Stimulated activated CD4-positive, alpha-beta T cell treated with anti-CD3 and anti-CD28 coated beads, TNF-alpha, amount 100 ng/mL, for 48 hours (primary cell): ENCODE measurements at regions not wholly inside any gene's neighbourhood (a gene's known extent, or its start where the extent isn't known, plus 50 kb on each side); places are given as distances from the start of the nearest gene placed in this dataset.

ENCODE experiments used
- DNase-seq, 3 donors: peaks; one replicate each; pipeline ENCODE4 v3.0.0-alpha.2; 2020; ENCODE audit warnings: low read depth in 3 of 3

DNA sequence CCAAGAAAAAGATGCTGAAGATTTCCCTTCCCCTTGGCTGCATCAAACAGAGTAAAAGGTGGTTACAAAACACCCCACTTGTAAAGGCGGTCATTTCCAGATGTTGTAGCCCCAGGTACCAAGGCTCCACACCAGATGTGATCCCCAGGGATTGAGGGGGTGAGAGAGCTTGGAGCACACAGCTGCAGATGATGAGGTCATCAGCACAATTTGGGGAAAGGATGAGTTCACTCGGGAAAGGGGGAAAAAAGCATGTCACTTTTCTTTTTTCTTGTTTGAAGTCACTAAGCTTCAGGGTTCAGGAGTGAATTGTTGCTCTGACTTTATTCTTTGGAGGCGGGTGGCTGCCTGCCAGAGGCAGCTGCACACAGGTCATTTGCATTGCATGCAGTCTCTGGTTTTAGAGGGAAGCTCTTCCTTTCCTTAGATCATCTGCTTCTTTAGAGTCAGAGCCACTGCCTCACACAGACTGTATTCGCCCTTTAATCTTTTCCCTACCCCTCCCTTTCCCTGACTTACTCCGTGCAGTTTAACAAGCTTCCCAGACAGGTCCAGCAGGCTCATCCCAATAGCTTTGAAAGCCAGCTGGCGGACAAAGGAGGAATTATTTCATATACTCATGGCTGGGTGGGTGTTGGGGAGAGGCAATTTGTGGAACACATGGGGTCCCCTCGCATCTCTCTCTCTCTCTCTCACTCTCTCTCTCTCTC, 409.3 kb upstream of the SLC24A2 start:
- DNase-seq, result no peak

DNA sequence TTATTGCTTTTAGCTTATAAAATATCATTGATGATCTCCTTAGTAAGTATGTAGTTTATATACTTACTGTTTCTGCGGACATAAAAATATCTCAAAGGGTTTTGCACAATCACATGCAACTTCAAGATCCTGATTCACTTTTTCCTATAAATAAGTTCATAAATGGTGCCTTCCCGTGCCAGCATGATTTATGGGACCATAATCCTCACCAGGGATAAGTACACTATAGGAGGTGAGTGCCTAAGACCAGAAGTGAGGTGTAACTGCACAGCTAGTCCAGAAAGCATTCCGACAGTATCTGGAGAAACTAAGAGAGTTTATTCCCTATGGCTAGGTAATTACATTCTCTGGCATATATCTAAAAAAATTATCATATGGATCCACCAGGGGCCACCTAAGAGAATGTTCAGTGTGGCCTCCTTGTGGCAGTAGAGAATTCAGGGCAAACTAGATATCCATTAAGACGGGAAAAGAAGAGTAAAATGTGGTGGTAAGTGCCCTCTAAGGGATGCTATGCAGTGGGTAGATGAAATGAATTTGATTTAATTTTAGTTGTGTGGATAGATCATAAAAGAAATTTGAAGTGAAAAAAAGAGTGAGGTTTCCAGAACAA, 402.5 kb upstream of the SLC24A2 start:
- DNase-seq, result no peak

DNA sequence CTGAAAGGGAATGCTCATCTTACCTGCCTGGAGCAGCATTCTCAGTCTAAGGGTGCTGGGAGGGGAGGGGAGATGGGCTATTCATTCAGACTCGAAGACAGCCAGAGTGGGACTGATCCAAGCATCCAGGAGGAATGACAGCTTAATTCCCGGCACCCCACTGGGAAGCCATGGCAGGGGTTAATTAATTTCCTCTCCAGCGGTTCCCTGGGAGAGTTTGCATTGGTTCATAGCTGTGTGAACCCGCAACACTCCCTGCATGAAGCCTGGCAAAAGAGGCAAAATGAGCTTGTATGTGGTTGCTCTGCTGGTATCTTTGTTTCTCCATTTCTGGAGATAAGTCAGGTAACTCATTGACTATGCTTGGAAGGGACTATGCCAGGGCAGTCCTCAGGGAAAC, 401.0 kb upstream of the SLC24A2 start:
- DNase-seq, result no peak

DNA sequence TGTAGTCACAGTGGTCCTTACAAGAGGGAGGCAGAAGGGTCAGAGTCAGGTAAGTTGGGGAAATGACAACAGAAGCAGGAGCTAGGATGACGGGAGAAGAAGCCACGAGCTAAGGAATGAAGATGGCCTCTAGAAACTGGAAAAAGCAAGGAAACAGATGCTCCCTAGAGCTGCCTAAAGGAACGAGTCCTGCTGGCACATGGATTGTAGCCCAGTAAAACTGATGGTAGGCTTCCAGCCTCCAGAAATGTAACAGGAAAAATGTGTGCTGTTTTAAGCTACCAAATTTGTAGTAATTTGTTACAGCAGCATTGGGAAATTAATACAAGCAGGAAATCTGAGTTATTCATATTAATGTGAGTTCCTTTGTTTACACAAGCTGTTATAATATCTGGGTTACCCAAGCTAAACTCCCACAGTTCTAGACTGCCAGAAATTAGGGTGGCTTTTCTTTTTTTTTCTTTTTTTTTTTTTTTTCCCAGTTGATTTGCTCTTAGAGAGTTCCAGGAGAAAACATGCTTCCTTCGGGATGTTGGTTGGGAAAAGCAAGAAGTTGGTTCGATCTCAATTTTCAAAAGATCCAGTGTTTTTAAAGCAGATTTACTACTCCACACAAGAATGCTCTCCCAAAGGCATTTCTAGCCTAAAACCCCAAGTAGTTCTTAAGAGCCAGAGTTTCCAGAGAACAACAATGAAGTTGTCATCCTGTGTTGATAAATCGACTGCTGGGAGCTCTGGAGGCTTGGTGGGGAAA, 400.0 kb upstream of the SLC24A2 start:
- DNase-seq, result no peak

DNA sequence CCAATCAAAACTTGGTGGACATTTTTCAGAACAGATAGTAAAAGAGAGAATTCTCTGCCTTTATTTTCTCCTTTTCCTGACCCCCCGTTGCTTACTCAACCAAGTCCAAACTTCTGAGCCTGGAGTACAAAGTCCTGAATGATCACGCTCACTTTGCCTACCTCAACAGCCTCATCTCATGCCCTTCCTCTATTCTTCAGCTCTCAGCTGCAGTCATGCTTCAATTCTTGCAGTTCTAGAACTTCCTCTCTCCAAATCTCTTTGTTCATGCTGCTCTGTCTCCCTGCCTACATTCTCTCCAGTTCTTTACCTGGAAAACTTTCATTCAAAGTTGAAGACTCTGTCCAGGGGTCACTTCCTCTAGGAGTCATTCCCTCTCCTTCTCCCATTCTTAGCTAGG, 398.5 kb upstream of the SLC24A2 start:
- DNase-seq, result no peak

DNA sequence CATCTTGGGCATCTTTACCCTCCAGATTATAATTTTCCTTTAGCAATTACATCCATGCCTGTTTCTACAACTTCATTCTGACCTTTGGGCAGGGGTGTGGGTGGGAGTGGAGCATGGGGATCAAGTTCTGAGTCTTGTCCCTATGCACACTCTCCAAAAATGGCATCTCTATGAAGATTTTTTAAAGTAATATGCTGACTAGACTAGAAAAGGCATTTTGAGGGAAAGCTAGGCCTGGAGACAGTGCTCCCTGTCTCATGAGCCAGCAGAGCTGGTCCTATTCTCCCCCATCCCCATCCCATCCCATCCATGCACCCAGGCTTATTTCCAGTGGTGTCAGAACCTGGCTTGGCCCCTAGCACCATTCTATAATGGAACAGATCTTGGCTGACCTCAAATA, 398.0 kb upstream of the SLC24A2 start:
- no peak for DNase-seq

DNA sequence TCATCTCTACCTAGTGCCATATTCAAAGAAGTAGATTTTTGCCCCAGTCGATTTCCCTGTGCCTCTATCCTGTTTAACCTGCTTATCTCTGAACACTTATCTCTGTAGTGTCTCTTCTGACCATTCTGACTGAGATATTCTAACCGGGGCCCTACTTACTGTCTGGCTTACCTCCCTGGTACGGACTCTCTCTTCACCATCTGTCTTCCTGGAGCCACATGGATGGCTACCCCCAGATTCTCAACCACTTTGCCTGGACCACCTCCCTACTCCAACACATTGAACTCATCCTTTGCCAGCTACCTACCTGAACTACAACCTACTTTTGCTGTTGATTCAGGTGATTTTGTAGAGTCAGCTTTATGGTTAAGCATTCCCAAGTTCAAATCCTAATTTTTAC, 397.4 kb upstream of the SLC24A2 start:
- DNase-seq, result no peak

DNA sequence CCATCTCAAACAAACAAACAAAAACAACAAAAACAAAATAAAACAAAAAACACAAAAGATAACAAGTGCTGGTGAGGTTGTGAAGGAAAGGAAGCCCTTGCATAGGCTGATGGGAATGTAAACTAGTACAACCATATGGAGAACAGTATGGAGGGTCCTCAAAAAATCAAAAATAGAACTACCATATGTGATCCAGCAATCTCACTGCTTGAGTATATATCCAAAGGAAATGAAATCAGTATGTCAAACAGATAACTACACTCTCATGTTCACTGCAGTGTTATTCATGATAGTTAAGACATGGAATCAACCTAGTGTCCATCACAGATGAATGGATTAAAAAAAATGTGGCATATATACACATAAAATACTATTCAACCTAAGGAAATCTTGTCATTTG, 395.7 kb upstream of the SLC24A2 start:
- DNase-seq, result no peak

DNA sequence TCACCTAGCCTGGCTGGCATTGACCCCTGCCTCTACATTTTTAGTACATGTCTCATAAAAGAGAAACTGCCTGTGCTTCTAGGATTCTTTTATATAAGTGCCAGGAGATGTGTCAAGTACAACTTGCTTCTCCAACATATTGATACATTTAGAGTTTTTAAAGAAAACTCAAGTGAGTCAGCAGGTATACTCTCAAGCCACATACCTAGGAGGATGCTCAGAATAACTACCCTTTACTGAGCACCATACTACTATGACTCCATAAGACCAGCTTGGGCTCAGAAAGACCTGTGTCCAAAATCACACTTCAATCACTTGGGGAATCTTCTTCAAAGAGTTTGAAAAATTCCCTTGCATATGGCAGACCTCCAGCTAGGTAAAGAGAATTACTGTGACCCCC, 389.8 kb upstream of the SLC24A2 start:
- no peak for DNase-seq

DNA sequence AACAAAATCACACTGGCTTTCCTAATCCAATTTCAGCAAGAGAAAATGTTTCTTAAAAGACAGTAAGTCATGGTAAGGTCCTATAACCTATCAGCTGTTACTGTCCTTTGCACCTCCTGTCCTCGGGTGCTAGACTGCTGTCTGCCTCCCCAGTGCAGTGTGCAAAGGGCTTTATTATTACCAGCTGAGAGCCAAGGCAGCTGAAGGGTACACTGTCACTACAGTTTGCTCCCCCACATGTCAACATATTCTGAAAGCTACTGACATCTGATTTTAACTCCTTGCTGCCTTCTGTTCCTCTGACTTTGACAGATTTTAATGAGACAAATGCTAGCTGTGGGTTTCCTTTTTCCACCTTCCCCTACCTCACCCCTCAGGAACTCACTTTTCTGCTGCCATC, 389.4 kb upstream of the SLC24A2 start:
- DNase-seq, result no peak

DNA sequence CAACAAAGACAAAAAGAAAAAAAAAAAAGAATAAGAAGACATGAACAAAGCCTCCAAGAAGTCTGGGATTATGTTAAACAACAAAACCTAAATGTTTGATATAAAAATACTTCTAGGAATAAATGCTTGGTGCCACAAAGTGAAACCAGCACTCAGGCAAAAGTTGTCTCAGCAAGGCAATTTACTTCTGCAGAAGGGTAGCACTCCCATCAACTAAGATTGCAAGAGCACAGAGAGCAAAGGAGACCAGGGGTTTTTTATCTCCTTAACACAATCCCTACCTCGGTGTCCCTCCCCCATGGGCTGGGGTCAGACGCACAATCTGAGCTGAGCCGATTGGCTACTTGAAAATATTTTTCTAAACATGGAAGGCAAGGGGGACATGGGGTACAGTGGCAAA, 381.3 kb upstream of the SLC24A2 start:
- no peak for DNase-seq

DNA sequence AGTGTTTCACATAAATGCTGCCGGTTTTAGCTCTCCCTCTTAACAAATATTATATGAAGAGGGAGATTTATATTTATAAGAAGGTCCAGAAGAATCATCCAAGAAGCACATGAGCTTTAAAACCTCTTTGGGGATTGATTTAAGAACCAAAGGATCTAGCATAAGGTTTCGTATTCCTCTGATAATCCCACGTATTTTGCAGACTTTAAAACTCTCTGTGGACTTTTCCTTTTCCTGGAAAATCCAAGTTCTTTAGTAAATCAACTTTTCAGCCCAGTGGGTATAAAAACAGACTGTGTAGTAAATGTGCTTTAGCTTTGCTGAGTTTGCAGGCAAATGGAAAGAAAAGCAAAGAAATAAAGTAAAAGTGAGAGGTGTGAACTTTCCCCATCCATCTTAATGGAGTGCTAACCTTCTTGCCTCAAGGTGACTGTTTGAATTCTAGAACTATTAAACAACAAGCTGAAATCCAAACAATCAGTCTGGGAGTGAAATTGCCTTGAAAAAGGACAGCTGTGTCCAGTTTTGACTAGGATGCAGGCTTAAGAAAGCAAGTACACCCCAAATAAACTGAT, 363.4 kb upstream of the SLC24A2 start:
- DNase-seq, result no peak

DNA sequence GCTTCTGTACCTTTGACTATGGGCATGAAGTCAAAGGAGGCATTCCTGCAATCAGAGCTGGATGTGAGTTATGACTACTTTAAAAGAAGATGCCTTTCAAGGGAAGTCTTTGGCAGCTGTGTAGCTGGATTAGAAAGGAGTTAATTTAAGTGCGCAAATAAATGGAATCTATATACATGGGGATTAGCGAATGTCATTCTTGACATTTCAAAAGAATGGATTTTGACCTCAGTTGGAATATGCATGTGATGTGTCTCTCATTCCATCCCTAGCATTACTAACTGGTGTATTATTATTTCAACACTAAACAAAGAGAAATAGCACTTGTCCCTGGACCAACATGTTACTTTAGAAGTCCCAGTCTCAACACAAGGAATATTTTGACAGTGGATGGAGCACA, 359.6 kb upstream of the SLC24A2 start:
- DNase-seq, result no peak

DNA sequence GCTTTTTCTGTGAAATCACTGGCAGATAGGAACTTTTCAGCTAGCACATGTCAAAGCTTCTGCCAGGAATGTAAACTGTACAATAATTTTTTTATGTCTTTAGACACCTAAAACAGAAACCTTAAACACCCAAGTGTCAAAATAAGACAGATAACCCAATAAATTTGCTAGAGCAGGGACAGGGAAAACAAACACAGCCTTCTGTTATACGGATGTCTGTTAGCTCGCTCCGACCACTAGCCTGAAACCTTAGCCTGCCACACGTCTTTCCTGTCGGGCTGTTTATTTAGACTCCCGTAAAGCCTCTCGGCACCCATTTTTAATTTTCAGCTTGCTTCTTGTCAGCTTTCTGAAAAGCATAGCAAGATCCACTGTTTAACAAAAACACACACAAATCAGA, 355.4 kb upstream of the SLC24A2 start:
- DNase-seq, result no peak

DNA sequence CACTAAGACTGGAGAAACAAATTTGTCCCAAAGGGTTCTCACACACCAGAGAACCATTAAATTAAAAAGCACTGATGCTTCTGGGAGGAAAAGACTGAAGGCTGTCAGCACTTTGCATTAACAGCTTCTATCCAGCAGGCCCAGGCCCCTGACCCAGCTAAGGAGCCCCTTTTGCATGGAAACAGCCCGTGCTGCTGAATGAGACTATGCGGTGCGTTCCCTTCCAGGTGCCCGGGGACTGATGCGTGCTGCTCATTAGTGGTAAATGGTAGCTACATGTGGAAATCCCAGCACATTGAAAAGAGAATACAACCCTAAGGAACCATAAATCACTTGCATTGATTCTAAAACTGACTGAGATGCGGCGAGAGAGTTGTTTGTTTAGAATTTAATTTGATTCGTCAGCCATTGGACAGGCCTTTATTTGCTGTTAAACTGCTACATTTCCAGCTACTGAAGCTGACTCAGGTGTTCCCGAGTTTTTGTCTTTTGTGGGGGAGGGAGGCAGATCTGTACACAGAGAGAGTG, 351.0 kb upstream of the SLC24A2 start:
- no peak for DNase-seq

DNA sequence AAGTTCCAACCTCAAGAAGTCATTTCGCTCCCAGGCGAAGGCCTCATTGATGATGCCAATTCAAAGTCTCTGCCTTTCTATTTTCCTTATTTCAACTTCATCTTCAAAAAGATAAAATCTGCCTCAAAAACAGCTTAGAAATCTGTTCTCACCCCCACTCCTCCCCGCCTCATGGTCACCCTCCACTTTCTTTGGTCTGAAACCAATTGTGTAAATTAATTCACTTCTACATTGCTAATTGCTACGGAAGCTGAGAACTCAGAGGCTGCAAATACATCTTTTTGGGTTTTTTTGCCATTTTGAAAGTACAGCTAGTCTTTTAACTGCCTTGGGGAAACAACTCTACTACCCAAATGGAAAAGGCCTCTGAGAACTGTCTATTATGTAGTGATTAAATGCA, 350.0 kb upstream of the SLC24A2 start:
- no peak for DNase-seq

DNA sequence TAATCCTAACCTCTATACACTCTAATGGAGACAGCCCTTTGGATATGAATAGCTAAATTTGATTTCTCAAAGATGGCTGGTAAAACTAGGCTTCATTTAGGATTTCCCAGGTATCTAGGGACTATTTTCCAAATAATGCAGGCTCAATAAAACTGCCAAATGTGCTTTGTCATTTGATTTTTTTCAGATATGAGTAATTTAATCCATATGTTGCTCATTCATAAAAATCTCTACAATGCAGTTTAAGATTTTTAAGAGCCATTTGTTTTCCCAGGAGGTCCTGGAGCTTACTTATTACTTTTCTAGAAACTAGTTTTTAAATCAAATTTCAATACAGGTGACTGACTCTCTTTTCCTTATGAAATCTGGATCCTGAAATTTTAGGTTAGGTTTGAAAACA, 349.3 kb upstream of the SLC24A2 start:
- no peak for DNase-seq

DNA sequence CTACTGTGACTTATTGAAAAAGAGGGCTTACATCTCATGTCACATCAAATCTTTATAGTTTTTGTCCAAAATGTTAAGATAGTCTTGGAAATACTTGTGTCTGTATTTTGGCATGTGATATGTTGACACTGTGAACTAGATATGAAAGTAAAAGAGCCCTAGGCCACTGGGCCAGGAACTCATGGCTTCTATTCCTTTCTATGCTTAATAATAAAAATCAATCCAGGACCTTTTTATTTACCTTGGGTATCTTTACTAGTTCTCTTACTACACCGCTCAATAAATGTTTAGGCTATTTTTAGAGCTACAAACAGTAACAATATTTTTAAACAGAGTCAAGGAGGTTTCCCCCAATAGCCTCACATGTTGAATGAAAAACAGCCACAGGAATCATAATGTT, 348.6 kb upstream of the SLC24A2 start:
- DNase-seq, result no peak

DNA sequence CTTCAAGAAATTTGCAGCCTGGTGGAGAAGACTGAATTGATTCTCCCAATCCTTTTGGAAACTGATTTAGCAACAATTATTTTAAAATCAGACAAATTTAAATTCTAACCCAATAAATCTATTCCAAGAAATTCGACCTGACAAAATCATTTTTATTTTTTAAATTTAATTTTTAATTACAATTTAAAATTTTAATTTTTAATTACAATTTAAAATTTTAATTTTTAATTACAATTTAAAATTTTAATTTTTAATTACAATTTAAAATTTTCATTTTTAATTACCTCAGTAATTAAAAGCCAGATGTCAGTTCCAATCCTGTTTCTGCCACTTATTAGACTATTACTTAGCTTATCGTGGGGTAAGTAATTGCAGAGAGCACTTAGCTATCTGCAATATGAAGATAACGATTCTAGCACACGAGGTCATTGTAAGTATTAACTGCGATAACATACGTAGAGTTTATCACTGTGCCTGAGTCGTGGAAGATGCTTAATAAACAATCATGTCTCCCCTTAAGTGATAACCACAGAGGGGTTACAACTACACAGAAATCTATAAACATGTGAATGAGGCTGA, 346.4 kb upstream of the SLC24A2 start:
- DNase-seq, result no peak

DNA sequence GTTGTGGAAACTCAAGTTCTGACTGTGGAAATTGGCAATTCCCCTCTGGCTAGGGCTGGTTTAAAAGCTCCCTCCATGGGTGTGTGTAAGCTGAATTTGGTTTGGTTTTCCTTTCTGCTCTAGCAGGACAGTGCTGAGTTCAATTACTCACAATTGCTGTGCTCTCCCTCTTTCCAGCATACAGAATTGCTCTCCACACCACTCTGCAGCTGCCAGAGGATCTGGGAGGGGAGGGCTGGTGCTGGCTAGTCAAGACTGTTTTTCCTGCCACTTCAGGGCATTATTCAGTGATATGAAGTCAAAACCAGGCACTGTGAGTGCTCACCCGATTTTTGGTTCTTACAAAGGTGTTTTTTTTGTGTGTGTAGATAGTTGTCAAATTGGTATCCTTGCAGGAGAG, 336.9 kb upstream of the SLC24A2 start:
- DNase-seq, result no peak

DNA sequence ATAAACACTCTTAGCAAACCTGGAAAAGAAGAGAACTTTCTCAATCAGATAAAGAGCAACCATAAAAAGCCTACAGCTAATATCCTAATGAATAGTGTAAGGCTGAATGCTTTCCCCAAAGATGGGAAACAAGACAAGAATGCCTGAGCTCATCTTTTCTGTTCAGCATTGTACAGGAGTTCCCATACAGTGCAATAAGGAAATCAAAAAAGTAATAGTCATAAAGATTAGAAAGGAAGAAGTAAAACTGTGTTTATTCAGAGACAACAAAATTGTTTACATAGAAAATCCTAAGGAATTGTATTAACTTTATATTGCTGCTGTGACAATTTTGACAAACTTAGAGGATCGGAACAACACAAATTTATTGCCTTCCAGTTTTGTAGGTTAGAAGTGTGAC, 330.7 kb upstream of the SLC24A2 start:
- no peak for DNase-seq

DNA sequence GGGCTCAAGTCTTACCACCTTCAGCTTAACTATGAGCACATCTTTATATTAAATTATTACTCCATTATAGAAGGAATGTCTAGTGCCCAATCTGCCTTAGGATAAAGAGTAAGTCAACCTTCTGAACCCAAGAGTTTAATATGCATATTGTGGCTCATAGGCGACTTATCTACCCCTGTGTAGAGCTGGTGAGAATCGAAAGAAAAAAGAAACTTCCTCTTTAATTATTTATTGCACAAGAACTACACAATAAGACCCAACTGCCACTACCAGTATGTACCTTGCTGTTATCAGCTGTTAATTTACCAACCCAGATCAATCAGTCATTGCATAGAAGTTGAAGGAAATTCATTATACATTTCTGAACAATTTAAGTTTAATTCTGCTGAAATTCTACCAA, 329.1 kb upstream of the SLC24A2 start:
- DNase-seq, result no peak
